Keratinocyte (primary cell): ENCODE measurements at regions not wholly inside any gene's neighbourhood (a gene's known extent, or its start where the extent isn't known, plus 50 kb on each side); places are given as distances from the start of the nearest gene placed in this dataset.

Source experiments
- DNase-seq: peaks from one replicate; pipeline ENCODE4 v3.0.0-alpha.2; 2011; ENCODE audit warnings: low read depth, missing footprints, low spot score
- FAIRE-seq: peaks from 2 replicates; lab custom pipeline; 2011; peaks lifted over from hg19 to GRCh38; lab: Jason Lieb, UNC
- H2AFZ ChIP-seq: 2 replicates; pipeline ENCODE4 v1.6.0; 2012; ENCODE audit warnings: low read length, control low read depth, inconsistent platforms; ENCODE audit not compliant: control insufficient read depth
- H3K27ac ChIP-seq: 2 replicates; pipeline ENCODE4 v1.5.1; 2011; ENCODE audit warnings: low read length; ENCODE audit not compliant: control insufficient read depth, insufficient read depth
- H3K27me3 ChIP-seq: 3 replicates; pipeline ENCODE4 v1.6.0; 2011; ENCODE audit warnings: low read length; ENCODE audit not compliant: control insufficient read depth, insufficient read depth; ENCODE audit errors: extremely low read depth
- H3K36me3 ChIP-seq, 2 experiments: 2 replicates in 1 of 2; 3 replicates in 1 of 2; pipeline ENCODE4 v1.5.1; 2011; ENCODE audit warnings: low read length in 2 of 2, mild to moderate bottlenecking in 1 of 2; ENCODE audit not compliant: control insufficient read depth in 2 of 2, insufficient read depth in 2 of 2; ENCODE audit errors: extremely low read depth in 1 of 2
- H3K4me1 ChIP-seq: 3 replicates; pipeline ENCODE4 v1.5.1; 2011; ENCODE audit warnings: low read length; ENCODE audit not compliant: control insufficient read depth, insufficient read depth; ENCODE audit errors: extremely low read depth
- H3K4me2 ChIP-seq: 3 replicates; pipeline ENCODE4 v1.6.0; 2011; ENCODE audit warnings: low read depth, low read length; ENCODE audit not compliant: control insufficient read depth, insufficient read depth; ENCODE audit errors: extremely low read depth
- H3K4me3 ChIP-seq, 3 experiments: fragments of 200-600 bp in 1 of 3; sonication (generic) in 1 of 3; 2 replicates in 2 of 3; 3 replicates in 1 of 3; pipeline ENCODE4 v1.5.1; 2011 to 2016; ENCODE audit warnings: low read length in 3 of 3, mild to moderate bottlenecking in 3 of 3, control low read depth in 2 of 3, inconsistent platforms in 1 of 3, low read depth in 1 of 3, mixed read lengths in 1 of 3, mixed run types in 1 of 3, moderate library complexity in 1 of 3; ENCODE audit not compliant: control insufficient read depth in 2 of 3, insufficient read depth in 2 of 3; ENCODE audit errors: extremely low read depth in 1 of 3
- H3K79me2 ChIP-seq: 2 replicates; pipeline ENCODE4 v1.6.0; 2012; ENCODE audit warnings: low read length; ENCODE audit not compliant: control insufficient read depth, insufficient read depth
- H3K9ac ChIP-seq: 3 replicates; pipeline ENCODE4 v1.6.0; 2011; ENCODE audit warnings: low read length; ENCODE audit not compliant: control insufficient read depth, insufficient read depth; ENCODE audit errors: extremely low read depth
- H3K9me1 ChIP-seq: 3 replicates; pipeline ENCODE4 v1.6.0; 2011; ENCODE audit warnings: low read length; ENCODE audit not compliant: control insufficient read depth, insufficient read depth; ENCODE audit errors: extremely low read depth
- H3K9me3 ChIP-seq: 2 replicates; pipeline ENCODE4 v1.5.1; 2012; ENCODE audit warnings: low read depth, low read length; ENCODE audit not compliant: control insufficient read depth
- H4K20me1 ChIP-seq: 3 replicates; pipeline ENCODE4 v1.6.0; 2011; ENCODE audit warnings: low read length; ENCODE audit not compliant: control insufficient read depth, insufficient read depth; ENCODE audit errors: extremely low read depth
- CTCF ChIP-seq, 3 experiments: IDR thresholded peaks in 1 of 3; conservative IDR thresholded peaks in 1 of 3; optimal IDR thresholded peaks in 1 of 3; 2 replicates in 2 of 3; 3 replicates in 1 of 3; pipeline versions ENCODE3 to v1.5.1; 2011; ENCODE audit warnings: low read length in 3 of 3, mild to moderate bottlenecking in 3 of 3, moderate library complexity in 2 of 3, control low read depth in 1 of 3, inconsistent platforms in 1 of 3; ENCODE audit not compliant: insufficient read depth in 2 of 3; ENCODE audit errors: extremely low read depth in 1 of 3
- EZH2 ChIP-seq: IDR thresholded peaks from one replicate; pipeline ENCODE4 v1.6.1; 2012; ENCODE audit warnings: inconsistent platforms, mild to moderate bottlenecking, low read length, moderate library complexity
- dilution Hi-C: fragments of 300-500 bp; cut with MboI; formaldehyde crosslinking; loops from one replicate; pipeline ENCODE4 v1.7.0; 2020; ENCODE audit warnings: low sequenced_read_pairs; ENCODE audit not compliant: extremely low pct_ligation_motif_present

- no peak overlapping the region for H3K9ac ChIP-seq
- no peaks in the 10 kb centered on the region for H3K9me1 ChIP-seq
- no peaks in the 10 kb centered on the region for H3K9me3 ChIP-seq
- no peak overlapping the region for H2AFZ ChIP-seq
- no peaks in the 10 kb centered on the region for H3K36me3 ChIP-seq
- no peak overlapping the region for H3K27ac ChIP-seq
- no peaks in the 10 kb centered on the region for H3K4me1 ChIP-seq
- dilution Hi-C loops = no loop called here
- no peak for DNase-seq
- TF ChIP-seq CTCF (optimal IDR thresholded peaks at IDR 0.05 in 1 of 3, IDR thresholded peaks at IDR 0.05 in 1 of 3, conservative IDR thresholded peaks at IDR 0.05 in 1 of 3; ENCODE audit: extremely low read depth in 1 of 3, insufficient read depth in 2 of 3, low read length in 3 of 3) (no peak), EZH2 (no peak)
- no peaks in the 10 kb centered on the region for H4K20me1 ChIP-seq
- H3K4me3 ChIP-seq = no peak overlapping the region
- H3K27me3 ChIP-seq = no peaks in the 10 kb centered on the region
- H3K4me2 ChIP-seq = no peak overlapping the region
- FAIRE-seq = no peak
- no peaks in the 10 kb centered on the region for H3K79me2 ChIP-seq
Observed at GRCh38 chr3:191915712-191916111, 454.7 kb downstream of the PYDC2 start.

- Histone ChIP-seq H3K36me3 (no peaks in the 10 kb centered on the region), H3K79me2 (no peaks in the 10 kb centered on the region), H3K27ac (no peak overlapping the region), H4K20me1 (no peaks in the 10 kb centered on the region), H3K27me3 (no peaks in the 10 kb centered on the region), H3K9me1 (no peaks in the 10 kb centered on the region), H3K9ac (no peak overlapping the region), H3K9me3 (no peaks in the 10 kb centered on the region), H2AFZ (no peak overlapping the region), H3K4me1 (no peaks in the 10 kb centered on the region), H3K4me3 (no peak overlapping the region), H3K4me2 (no peak overlapping the region)
- DNase-seq = no peak
- TF ChIP-seq CTCF (optimal IDR thresholded peaks at IDR 0.05 in 1 of 3, IDR thresholded peaks at IDR 0.05 in 1 of 3, conservative IDR thresholded peaks at IDR 0.05 in 1 of 3; ENCODE audit: extremely low read depth in 1 of 3, insufficient read depth in 2 of 3, low read length in 3 of 3) (no peak), EZH2 (no peak)
- dilution Hi-C loops = no loop called here
- FAIRE-seq = no peak
Observed at GRCh38 chr3:191919491-191920026, 458.6 kb downstream of the PYDC2 start.
